ENCODE measurements at regions not wholly inside any gene's neighbourhood (a gene's known extent, or its start where the extent isn't known, plus 50 kb on each side); places are given as distances from the start of the nearest gene placed in this dataset.

- intact Hi-C loops (cut with micrococcal nuclease): no loop called here
- WGBS (ENCODE audit: insufficient coverage): 58% methylated on average over 1 of the region's 3 CpGs
- H3K4me1 ChIP-seq (ENCODE audit: control insufficient read depth in 1 of 2, insufficient read depth in 2 of 2, low read length in 2 of 2): no peaks in the 10 kb centered on the region
Observed at GRCh38 chr1:55368698-55369097, 153.5 kb upstream of the USP24 start.

GRCh38 chr1:55367273-55367672, 152.1 kb upstream of the USP24 start:
- Mint-ChIP-seq H3K27ac (no peak overlapping the region), H3K4me1 (peaks cover 3% of the 10 kb centered on the region), H3K4me3 (no peak overlapping the region), H3K27me3 (ENCODE audit: low read depth in 3 of 3) (peaks cover 2 to 3% (median 3%) of the 10 kb centered on the region in 3 donors), H3K9me3 (peaks cover 3 to 15% (median 7%) of the 10 kb centered on the region in 7 donors), H3K36me3 (no peaks in the 10 kb centered on the region)
- H3K36me3 ChIP-seq (replicated peaks in 1 of 2; ENCODE audit: control insufficient read depth in 1 of 2, insufficient read depth in 2 of 2, low read length in 2 of 2): no peaks in the 10 kb centered on the region
- no peak for TF ChIP-seq CTCF (IDR thresholded peaks at IDR 0.05)
- no peak overlapping the region for H2AFZ ChIP-seq (ENCODE audit: insufficient read depth, low read depth, low read length, poor library complexity, severe bottlenecking)
- 88% methylated on average over 6 of the region's 7 CpGs for WGBS (ENCODE audit: insufficient coverage)
- H3K79me2 ChIP-seq (ENCODE audit: insufficient read depth, low read length): no peaks in the 10 kb centered on the region
- no peak for DNase-seq
- H3K27ac ChIP-seq (ENCODE audit: low read depth in 1 of 2, low read length in 2 of 2): no peak overlapping the region
- intact Hi-C loops (cut with micrococcal nuclease): no loop called here
- H3K4me3 ChIP-seq (replicated peaks in 1 of 3; ENCODE audit: low read depth in 2 of 3, low read length in 3 of 3): no peak overlapping the region
- H3K4me2 ChIP-seq (replicated peaks; ENCODE audit: extremely low read depth, low read length, poor library complexity, severe bottlenecking): no peak overlapping the region
- H3K9ac ChIP-seq (ENCODE audit: insufficient read depth, low read length, poor library complexity, severe bottlenecking): no peak overlapping the region
- H4K20me1 ChIP-seq (ENCODE audit: insufficient read depth, low read length): no peaks in the 10 kb centered on the region
- no peaks in the 10 kb centered on the region for H3K27me3 ChIP-seq (ENCODE audit: control insufficient read depth in 2 of 2, insufficient read depth in 2 of 2, low read length in 2 of 2)
- no peaks in the 10 kb centered on the region for H3K9me3 ChIP-seq (replicated peaks in 1 of 2; ENCODE audit: control insufficient read depth in 1 of 2, insufficient read depth in 1 of 2, low read length in 2 of 2)
- no peaks in the 10 kb centered on the region for H3K4me1 ChIP-seq (ENCODE audit: control insufficient read depth in 1 of 2, insufficient read depth in 2 of 2, low read length in 2 of 2)

More at GRCh38 chr1:55368698-55369097, 153.5 kb upstream of the USP24 start:
- H3K4me2 ChIP-seq (replicated peaks; ENCODE audit: extremely low read depth, low read length, poor library complexity, severe bottlenecking): no peak overlapping the region
- no peaks in the 10 kb centered on the region for H3K79me2 ChIP-seq (ENCODE audit: insufficient read depth, low read length)
- H3K27ac ChIP-seq (ENCODE audit: low read depth in 1 of 2, low read length in 2 of 2): no peak overlapping the region
- no peak overlapping the region for H3K27ac Mint-ChIP-seq
- H3K4me3 ChIP-seq (replicated peaks in 1 of 3; ENCODE audit: low read depth in 2 of 3, low read length in 3 of 3): no peak overlapping the region
- H3K36me3 ChIP-seq (replicated peaks in 1 of 2; ENCODE audit: control insufficient read depth in 1 of 2, insufficient read depth in 2 of 2, low read length in 2 of 2): no peaks in the 10 kb centered on the region
- peaks cover 3% of the 10 kb centered on the region for H3K4me1 Mint-ChIP-seq
- H3K9me3 Mint-ChIP-seq: peaks cover 3 to 15% (median 7%) of the 10 kb centered on the region in 7 donors
- H3K36me3 Mint-ChIP-seq: no peaks in the 10 kb centered on the region
- no peaks in the 10 kb centered on the region for H3K27me3 ChIP-seq (ENCODE audit: control insufficient read depth in 2 of 2, insufficient read depth in 2 of 2, low read length in 2 of 2)
- H4K20me1 ChIP-seq (ENCODE audit: insufficient read depth, low read length): no peaks in the 10 kb centered on the region
- H2AFZ ChIP-seq (ENCODE audit: insufficient read depth, low read depth, low read length, poor library complexity, severe bottlenecking): no peak overlapping the region
- no peak for TF ChIP-seq CTCF (IDR thresholded peaks at IDR 0.05)
- H3K9ac ChIP-seq (ENCODE audit: insufficient read depth, low read length, poor library complexity, severe bottlenecking): no peak overlapping the region
- peaks cover 2 to 3% (median 3%) of the 10 kb centered on the region in 3 donors for H3K27me3 Mint-ChIP-seq (ENCODE audit: low read depth in 3 of 3)
- H3K4me3 Mint-ChIP-seq: no peak overlapping the region
- H3K9me3 ChIP-seq (replicated peaks in 1 of 2; ENCODE audit: control insufficient read depth in 1 of 2, insufficient read depth in 1 of 2, low read length in 2 of 2): no peaks in the 10 kb centered on the region
- no peak for DNase-seq

Measured in CD14-positive monocyte (primary cell).